ENCODE measurements at regions not wholly inside any gene's neighbourhood (a gene's known extent, or its start where the extent isn't known, plus 50 kb on each side); places are given as distances from the start of the nearest gene placed in this dataset.

DNA sequence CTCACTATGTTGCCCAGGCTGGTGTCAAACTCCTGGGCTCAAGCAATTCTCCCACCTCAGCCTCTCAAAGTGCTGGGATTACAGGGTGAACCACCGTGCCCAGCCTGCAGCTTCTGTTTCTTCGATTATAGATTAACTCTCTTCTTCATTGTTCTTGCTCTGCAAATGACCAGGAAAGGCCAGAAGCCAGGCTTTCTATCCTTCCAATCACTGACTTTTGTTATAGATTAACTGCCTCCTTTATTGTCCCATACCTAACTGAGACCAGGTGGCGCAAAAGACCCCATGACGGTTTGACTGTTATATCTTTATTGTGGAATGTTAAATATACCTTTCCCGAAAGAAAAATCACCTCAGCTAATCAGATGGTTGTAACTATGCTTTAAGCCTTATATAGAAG lies 196.9 kb downstream of the MREG start:
- TF ChIP-seq EP300 (IDR thresholded peaks at IDR 0.05; ENCODE audit: borderline replicate concordance in 1 of 2, low read depth in 2 of 2, low read length in 2 of 2) (no peak), CTCF (IDR thresholded peaks at IDR 0.05; ENCODE audit: control extremely low read depth in 1 of 3, insufficient read depth in 1 of 3, low read depth in 1 of 3, low read length in 3 of 3) (no peak)
- TF ChIP-seq, protein P1, sequence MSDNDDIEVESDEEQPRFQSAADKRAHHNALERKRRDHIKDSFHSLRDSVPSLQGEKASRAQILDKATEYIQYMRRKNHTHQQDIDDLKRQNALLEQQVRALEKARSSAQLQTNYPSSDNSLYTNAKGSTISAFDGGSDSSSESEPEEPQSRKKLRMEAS (IDR thresholded peaks at IDR 0.05), result no peak

All from H1 (cell line).